ENCODE measurements at regions not wholly inside any gene's neighbourhood (a gene's known extent, or its start where the extent isn't known, plus 50 kb on each side); places are given as distances from the start of the nearest gene placed in this dataset.

DNA sequence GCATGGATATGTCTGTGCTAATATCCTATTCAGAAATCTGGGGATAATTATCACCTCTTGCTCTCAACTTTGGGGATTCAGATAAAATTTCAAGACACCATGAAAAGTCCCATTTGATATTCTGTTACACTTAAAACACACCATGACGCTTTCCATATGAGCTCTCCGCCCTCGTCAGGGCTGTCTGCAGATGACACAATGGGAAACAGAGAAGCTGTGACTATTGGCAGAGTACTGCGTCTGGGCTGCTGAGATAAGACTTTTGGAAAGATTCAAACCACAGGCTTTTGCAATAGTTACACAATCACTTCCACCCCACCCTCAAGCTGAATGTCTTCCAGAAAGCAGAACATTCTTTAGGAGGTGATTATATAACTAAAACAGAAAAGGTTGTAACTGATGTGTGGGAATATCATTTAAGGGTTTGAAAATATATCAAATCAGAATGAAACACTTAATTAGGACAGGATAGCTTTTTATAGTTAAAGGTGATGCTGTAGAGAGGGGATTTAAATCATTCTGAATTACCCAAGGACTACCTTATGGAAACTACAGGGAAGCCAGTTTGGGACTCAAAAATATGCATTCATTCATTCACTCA, 75.3 kb upstream of the TMPO start:
- DNase-seq: peak; percentile 92

DNA sequence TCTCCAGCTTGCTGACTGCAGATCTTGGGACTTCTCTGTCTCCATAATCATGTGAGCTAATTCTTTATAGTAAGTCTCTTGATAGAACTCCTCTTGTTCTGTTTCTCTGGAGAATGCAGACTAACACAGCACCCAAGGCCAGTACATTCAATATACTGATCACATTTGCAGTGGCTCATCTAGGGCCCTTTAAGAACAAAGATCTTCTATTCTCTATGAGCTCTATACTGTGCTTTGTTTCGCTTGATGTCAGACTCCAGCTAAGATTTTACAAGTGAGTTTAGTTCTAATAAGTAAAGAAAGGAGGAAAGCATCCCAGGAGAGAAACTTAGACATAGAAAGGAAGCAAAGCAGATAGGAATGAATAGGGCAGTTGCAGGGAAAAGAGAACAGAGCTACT, 69.3 kb upstream of the TMPO start:
- DNase-seq: no peak

- peak; percentile 13 for DNase-seq
Measured at GRCh38 chr12:98446682-98447081, 68.7 kb upstream of the TMPO start.

- DNase-seq: no peak
Measured at GRCh38 chr12:98449584-98449983, 65.8 kb upstream of the TMPO start.

DNA sequence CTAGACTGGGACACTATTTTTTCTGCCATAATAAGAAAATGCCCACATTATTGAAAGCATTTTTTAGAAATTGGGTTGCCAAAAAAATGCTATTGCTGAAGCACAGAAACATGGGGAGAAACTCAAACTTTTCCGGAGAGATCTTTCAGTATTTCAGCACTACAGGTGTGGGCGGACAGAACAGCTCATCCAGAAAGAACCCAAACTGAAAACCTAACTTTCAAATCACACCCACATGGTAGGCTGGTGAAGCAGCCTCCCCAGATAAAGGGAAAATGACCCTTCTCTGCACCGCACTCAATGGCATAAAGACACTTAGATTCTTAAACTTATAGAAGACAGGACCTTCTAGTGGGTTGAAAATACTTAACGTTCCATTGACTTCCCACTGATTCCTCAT, 62.3 kb upstream of the TMPO start:
- no peak for DNase-seq

- no peak for DNase-seq
Measured at GRCh38 chr12:98453492-98453891, 61.9 kb upstream of the TMPO start.

GRCh38 chr12:98456041-98456440, 59.3 kb upstream of the TMPO start:
- no peak for DNase-seq

DNA sequence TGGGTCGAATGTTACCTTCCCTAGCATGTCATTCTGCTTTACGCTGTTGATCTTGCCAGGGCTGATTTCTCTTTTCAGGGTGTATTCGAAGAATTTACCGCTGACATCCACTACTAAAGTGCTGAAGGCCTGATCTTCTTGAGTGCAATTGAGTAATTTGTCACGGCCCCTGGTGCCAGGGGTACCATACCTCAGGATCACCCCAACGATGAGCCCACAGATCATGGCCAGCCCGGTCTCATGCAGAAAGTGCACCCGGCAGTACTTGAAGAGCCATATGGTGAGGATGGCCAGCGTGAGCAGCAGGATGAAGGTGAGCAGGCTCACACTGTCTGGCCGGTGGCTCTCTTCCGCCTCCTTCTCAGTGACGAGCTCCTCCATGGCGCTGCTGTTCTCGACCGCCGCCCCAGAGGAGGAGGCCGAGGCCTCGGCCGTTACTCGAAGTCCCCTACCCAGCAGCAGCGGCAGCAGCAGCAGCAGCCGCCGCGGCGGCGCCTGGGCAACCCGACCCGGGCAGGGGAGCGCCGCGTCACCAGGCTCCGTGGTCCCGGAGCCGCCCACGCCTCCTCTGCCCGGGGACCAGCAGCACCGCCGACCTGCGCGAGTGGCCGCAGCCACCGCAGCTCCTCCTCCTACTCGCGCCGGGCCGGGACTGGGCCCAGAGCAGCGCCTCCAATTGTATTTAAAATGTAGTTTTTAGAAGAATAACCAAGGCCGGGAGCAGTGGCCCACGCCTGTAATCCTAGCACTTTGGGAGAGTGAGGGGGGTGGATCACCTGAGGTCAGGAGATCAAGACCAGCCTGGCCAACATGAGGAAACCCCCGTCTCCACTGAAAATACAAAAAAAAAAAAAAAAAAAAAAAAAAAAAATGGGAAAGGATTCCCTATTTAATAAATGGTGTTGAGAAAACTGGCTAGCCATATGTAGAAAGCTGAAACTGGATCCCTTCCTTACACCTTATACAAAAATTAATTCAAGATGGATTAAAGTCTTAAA, 58.5 kb upstream of the TMPO start:
- peak; percentile 42 for DNase-seq

DNA sequence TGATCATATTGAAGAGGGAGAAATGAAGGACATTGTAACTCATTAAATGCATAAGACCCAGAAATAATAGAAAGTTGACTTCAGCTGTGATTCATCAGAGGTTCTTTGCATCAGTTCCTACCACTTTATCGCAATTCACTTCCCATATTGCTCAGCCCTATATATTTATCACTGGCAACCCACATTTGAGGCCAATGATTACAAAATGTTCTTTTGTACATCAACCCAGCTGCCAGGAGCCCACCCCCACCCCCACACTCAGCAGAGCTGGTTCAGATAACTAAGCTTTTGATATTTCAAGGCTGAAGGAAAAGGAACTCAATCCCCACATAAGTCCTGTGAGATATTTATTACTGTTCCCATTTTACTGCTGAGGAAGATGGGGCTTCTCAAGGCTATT, 51.2 kb upstream of the TMPO start:
- peak; percentile 19 for DNase-seq

- no peak for DNase-seq
Measured at GRCh38 chr12:98465505-98465904, 49.9 kb upstream of the TMPO start.

All from fibroblast of skin of scalp (primary cell).